GM23338 (cell line): ENCODE measurements at regions not wholly inside any gene's neighbourhood (a gene's known extent, or its start where the extent isn't known, plus 50 kb on each side); places are given as distances from the start of the nearest gene placed in this dataset.
A peak's percentile ranks its signal among the peaks of the same experiment; 100 is the strongest.

Source experiments
- ATAC-seq: fragments of 200-7000 bp; cut with Tn5 transposase; 3 replicates; pipeline ENCODE4 v1.9.1; 2020
- DNase-seq: peaks from one replicate; pipeline ENCODE4 v3.0.0-alpha.2; 2015; ENCODE audit warnings: low spot score
- H2AFZ ChIP-seq: fragments of 200-600 bp; sonication (generic); 2 replicates; pipeline ENCODE4 v1.8.0; 2016; ENCODE audit warnings: antibody characterized with exemption, mild to moderate bottlenecking, moderate library complexity
- H3F3A ChIP-seq: fragments of 200-600 bp; sonication (generic); replicated peaks from 2 replicates; pipeline ENCODE4 v1.8.0; 2017; ENCODE audit warnings: antibody characterized with exemption, mixed run types, low read depth
- H3K27ac ChIP-seq: fragments of 200-600 bp; sonication (generic); 2 replicates; pipeline ENCODE4 v1.6.1; 2016; ENCODE audit warnings: low read depth
- H3K27me3 ChIP-seq: fragments of 200-600 bp; sonication (generic); 2 replicates; pipeline ENCODE4 v1.8.0; 2016; ENCODE audit warnings: mild to moderate bottlenecking, mixed run types, moderate library complexity; ENCODE audit not compliant: insufficient read depth
- H3K36me3 ChIP-seq: fragments of 200-600 bp; sonication (generic); 2 replicates; pipeline ENCODE4 v1.8.0; 2016; ENCODE audit warnings: mild to moderate bottlenecking; ENCODE audit not compliant: insufficient read depth
- H3K4me1 ChIP-seq: fragments of 200-600 bp; sonication (generic); 2 replicates; pipeline ENCODE4 v1.8.0; 2016; ENCODE audit warnings: mild to moderate bottlenecking, moderate library complexity; ENCODE audit not compliant: insufficient read depth
- H3K4me2 ChIP-seq: fragments of 200-600 bp; sonication (generic); 2 replicates; pipeline ENCODE4 v1.7.1; 2017; ENCODE audit warnings: mixed run types
- H3K4me3 ChIP-seq: fragments of 200-600 bp; sonication (generic); 2 replicates; pipeline ENCODE4 v1.6.1; 2016; ENCODE audit warnings: mixed run types
- H3K79me2 ChIP-seq: fragments of 200-600 bp; sonication (generic); replicated peaks from 2 replicates; pipeline ENCODE4 v1.8.0; 2017; ENCODE audit warnings: mild to moderate bottlenecking; ENCODE audit not compliant: insufficient read depth
- H3K9me2 ChIP-seq: fragments of 200-600 bp; sonication (generic); 2 replicates; pipeline ENCODE4 v1.8.0; 2017; ENCODE audit not compliant: insufficient read depth
- H4K20me1 ChIP-seq: fragments of 200-600 bp; sonication (generic); replicated peaks from 2 replicates; pipeline ENCODE4 v1.8.0; 2017; ENCODE audit warnings: mild to moderate bottlenecking; ENCODE audit not compliant: insufficient read depth
- H3K27ac Mint-ChIP-seq: 2 replicates; pipeline ENCODE4 v1.8.0; 2020; ENCODE audit warnings: inconsistent platforms, mild to moderate bottlenecking, moderate library complexity, mixed read lengths
- H3K27me3 Mint-ChIP-seq: 3 replicates; pipeline ENCODE4 v1.8.0; 2022; ENCODE audit warnings: low read depth, mild to moderate bottlenecking, moderate library complexity, mixed read lengths, inconsistent platforms; ENCODE audit not compliant: insufficient read depth, poor library complexity
- H3K36me3 Mint-ChIP-seq: 3 replicates; pipeline ENCODE4 v1.8.0; 2021; ENCODE audit warnings: low read depth, mild to moderate bottlenecking, inconsistent platforms, moderate library complexity, mixed read lengths
- H3K4me1 Mint-ChIP-seq: 3 replicates; pipeline ENCODE4 v1.8.0; 2020; ENCODE audit warnings: mild to moderate bottlenecking, inconsistent platforms, mixed read lengths
- H3K4me3 Mint-ChIP-seq: 3 replicates; pipeline ENCODE4 v1.8.0; 2021; ENCODE audit warnings: moderate library complexity, mild to moderate bottlenecking, inconsistent platforms, mixed read lengths
- H3K9me3 Mint-ChIP-seq: 3 replicates; pipeline ENCODE4 v1.8.0; 2020; ENCODE audit warnings: moderate library complexity, mild to moderate bottlenecking, inconsistent platforms, mixed read lengths
- CREB1 ChIP-seq: fragments of 250-450 bp; sonication (Bioruptor Pico); IDR thresholded peaks from 2 replicates; pipeline ENCODE4 v1.5.0; 2020; ENCODE audit warnings: low read depth, mild to moderate bottlenecking, moderate library complexity
- CTCF ChIP-seq, 2 experiments: fragments of 200-600 bp in 1 of 2; sonication (generic) in 1 of 2; conservative IDR thresholded peaks; 2 replicates each; pipeline versions ENCODE4 v1.5.1 to v1.6.1; 2016 to 2017; ENCODE audit warnings: antibody characterized with exemption in 2 of 2, low read depth in 2 of 2, mild to moderate bottlenecking in 2 of 2, moderate library complexity in 1 of 2
- EZH2 ChIP-seq: fragments of 200-600 bp; sonication (generic); IDR thresholded peaks from one replicate; pipeline ENCODE4 v1.8.0; 2017; ENCODE audit warnings: antibody characterized with exemption, mild to moderate bottlenecking, low read depth; ENCODE audit not compliant: unreplicated experiment
- EZH2phosphoT487 ChIP-seq: fragments of 200-600 bp; sonication (generic); IDR thresholded peaks from one replicate; pipeline ENCODE4 v1.8.1; 2018; ENCODE audit warnings: antibody characterized with exemption; ENCODE audit not compliant: unreplicated experiment
- JUNB ChIP-seq: IDR thresholded peaks from one replicate; pipeline ENCODE4 v1.6.1; 2016; ENCODE audit warnings: antibody characterized with exemption; ENCODE audit not compliant: unreplicated experiment
- POLR2AphosphoS5 ChIP-seq: IDR thresholded peaks from 2 replicates; pipeline ENCODE4 v1.6.1; 2016; ENCODE audit warnings: antibody characterized with exemption, low read depth
- STAT1 ChIP-seq: IDR thresholded peaks from one replicate; pipeline ENCODE4 v1.6.1; 2016; ENCODE audit warnings: antibody characterized with exemption; ENCODE audit not compliant: unreplicated experiment
- ZNF114 ChIP-seq: fragments of 250-450 bp; sonication (Bioruptor Pico); IDR thresholded peaks from 2 replicates; pipeline ENCODE4 v1.5.0; 2020; ENCODE audit warnings: mild to moderate bottlenecking, moderate library complexity
- ZNF331 ChIP-seq: fragments of 250-450 bp; sonication (Bioruptor Pico); IDR thresholded peaks from 2 replicates; pipeline ENCODE4 v1.5.0; 2020; ENCODE audit warnings: low read depth, mild to moderate bottlenecking, moderate library complexity
- ZNF462 ChIP-seq: fragments of 250-450 bp; sonication (Bioruptor Pico); IDR thresholded peaks from 2 replicates; pipeline ENCODE4 v1.5.0; 2020; ENCODE audit warnings: mild to moderate bottlenecking, moderate library complexity
- TF ChIP-seq, protein P1 (sequence below): IDR thresholded peaks from 2 replicates; pipeline ENCODE4 v1.6.1; 2016; ENCODE audit warnings: antibody characterized with exemption
- TF ChIP-seq, protein P2 (sequence below): IDR thresholded peaks from one replicate; pipeline ENCODE4 v1.6.1; 2018; ENCODE audit warnings: antibody characterized with exemption; ENCODE audit not compliant: unreplicated experiment

DNA sequence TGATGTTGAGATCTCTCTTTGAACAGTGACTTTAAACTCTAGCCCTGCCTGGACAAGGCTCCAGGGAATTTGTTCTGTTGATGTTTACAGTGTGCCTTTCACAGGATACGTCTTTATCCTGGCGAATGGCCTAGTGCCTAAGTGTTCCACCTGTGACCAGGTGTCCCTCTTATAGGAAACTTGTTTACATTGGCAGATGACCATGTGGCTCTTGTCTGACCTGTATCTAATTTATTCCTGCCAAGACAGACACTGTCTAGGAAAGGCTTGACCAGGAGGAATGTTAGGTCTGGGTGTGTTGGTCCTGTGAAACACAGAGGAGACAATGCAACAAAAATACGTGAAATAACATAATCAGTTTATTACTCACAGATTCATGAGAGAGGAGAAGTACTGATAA lies 875.6 kb downstream of the METTL15 start:
- no peak overlapping the region for H3K4me3 Mint-ChIP-seq
- no peak for ATAC-seq
- no peaks in the 10 kb centered on the region for H3K4me1 ChIP-seq

More for the DNA sequence above, 875.6 kb downstream of the METTL15 start:
- TF ChIP-seq, protein P1, sequence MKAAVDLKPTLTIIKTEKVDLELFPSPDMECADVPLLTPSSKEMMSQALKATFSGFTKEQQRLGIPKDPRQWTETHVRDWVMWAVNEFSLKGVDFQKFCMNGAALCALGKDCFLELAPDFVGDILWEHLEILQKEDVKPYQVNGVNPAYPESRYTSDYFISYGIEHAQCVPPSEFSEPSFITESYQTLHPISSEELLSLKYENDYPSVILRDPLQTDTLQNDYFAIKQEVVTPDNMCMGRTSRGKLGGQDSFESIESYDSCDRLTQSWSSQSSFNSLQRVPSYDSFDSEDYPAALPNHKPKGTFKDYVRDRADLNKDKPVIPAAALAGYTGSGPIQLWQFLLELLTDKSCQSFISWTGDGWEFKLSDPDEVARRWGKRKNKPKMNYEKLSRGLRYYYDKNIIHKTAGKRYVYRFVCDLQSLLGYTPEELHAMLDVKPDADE, result no peak
- TF ChIP-seq STAT1 (no peak), CREB1 (CRISPR knock-in tag) (no peak), POLR2AphosphoS5 (no peak), ZNF114 (no peak), ZNF462 (no peak), EZH2phosphoT487 (no peak), JUNB (no peak), CTCF (conservative IDR thresholded peaks at IDR 0.05; ENCODE audit: low read depth in 2 of 2) (no peak), EZH2 (no peak), ZNF331 (CRISPR knock-in tag) (no peak)
- TF ChIP-seq, protein P2, sequence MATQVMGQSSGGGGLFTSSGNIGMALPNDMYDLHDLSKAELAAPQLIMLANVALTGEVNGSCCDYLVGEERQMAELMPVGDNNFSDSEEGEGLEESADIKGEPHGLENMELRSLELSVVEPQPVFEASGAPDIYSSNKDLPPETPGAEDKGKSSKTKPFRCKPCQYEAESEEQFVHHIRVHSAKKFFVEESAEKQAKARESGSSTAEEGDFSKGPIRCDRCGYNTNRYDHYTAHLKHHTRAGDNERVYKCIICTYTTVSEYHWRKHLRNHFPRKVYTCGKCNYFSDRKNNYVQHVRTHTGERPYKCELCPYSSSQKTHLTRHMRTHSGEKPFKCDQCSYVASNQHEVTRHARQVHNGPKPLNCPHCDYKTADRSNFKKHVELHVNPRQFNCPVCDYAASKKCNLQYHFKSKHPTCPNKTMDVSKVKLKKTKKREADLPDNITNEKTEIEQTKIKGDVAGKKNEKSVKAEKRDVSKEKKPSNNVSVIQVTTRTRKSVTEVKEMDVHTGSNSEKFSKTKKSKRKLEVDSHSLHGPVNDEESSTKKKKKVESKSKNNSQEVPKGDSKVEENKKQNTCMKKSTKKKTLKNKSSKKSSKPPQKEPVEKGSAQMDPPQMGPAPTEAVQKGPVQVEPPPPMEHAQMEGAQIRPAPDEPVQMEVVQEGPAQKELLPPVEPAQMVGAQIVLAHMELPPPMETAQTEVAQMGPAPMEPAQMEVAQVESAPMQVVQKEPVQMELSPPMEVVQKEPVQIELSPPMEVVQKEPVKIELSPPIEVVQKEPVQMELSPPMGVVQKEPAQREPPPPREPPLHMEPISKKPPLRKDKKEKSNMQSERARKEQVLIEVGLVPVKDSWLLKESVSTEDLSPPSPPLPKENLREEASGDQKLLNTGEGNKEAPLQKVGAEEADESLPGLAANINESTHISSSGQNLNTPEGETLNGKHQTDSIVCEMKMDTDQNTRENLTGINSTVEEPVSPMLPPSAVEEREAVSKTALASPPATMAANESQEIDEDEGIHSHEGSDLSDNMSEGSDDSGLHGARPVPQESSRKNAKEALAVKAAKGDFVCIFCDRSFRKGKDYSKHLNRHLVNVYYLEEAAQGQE, result no peak
- Histone ChIP-seq H3K4me2 (no peak overlapping the region), H3K36me3 (no peaks in the 10 kb centered on the region), H3F3A (no peaks in the 10 kb centered on the region), H3K4me3 (no peak overlapping the region), H3K27ac (no peak overlapping the region), H3K27me3 (no peaks in the 10 kb centered on the region), H2AFZ (peak overlapping the region; percentile 43; the same call in 1 of the 2 replicates), H3K79me2 (no peaks in the 10 kb centered on the region), H4K20me1 (no peaks in the 10 kb centered on the region), H3K9me2 (no peaks in the 10 kb centered on the region)
- no peaks in the 10 kb centered on the region for H3K36me3 Mint-ChIP-seq
- H3K9me3 Mint-ChIP-seq, result no peaks in the 10 kb centered on the region
- H3K27ac Mint-ChIP-seq, result no peak overlapping the region
- no peak for DNase-seq
- no peaks in the 10 kb centered on the region for H3K27me3 Mint-ChIP-seq
- no peaks in the 10 kb centered on the region for H3K4me1 Mint-ChIP-seq
